ENCODE measurements at regions not wholly inside any gene's neighbourhood (a gene's known extent, or its start where the extent isn't known, plus 50 kb on each side); places are given as distances from the start of the nearest gene placed in this dataset.
A peak's percentile ranks its signal among the peaks of the same experiment; 100 is the strongest.

DNA sequence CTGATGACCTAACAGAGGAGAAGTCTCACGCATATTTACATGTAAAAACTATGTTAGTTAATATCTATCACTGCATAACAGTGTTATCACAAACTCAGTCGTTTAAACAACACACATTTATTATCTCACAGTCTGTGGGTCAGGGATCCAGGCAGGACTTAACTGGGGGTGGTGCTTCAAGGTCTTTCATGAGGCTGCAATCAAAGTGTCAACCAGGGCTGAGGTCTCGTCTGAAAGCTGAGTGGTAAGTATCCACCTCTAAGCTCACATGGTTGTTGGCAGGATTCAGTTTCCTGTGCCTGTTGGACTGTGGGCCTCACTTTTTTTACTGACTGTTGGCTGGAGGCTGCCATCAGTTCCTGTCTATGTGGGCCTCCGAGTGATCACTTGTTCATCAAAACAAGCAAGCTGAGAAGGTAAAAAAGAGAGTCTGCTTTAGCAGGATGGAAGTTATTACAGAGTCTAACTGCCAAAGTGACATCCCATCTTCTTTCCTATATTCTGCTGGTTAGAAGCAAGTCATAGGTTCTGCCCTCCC, 188.6 kb downstream of the CARTPT start:
- Histone ChIP-seq H2AFZ (ENCODE audit: low read length) (no peak overlapping the region), H3K27ac (ENCODE audit: insufficient read depth, low read length) (no peak overlapping the region)
- TF ChIP-seq EZH2 (IDR thresholded peaks at IDR 0.05; ENCODE audit: low read length, missing control alignments), result no peak
- TF ChIP-seq, protein P1, sequence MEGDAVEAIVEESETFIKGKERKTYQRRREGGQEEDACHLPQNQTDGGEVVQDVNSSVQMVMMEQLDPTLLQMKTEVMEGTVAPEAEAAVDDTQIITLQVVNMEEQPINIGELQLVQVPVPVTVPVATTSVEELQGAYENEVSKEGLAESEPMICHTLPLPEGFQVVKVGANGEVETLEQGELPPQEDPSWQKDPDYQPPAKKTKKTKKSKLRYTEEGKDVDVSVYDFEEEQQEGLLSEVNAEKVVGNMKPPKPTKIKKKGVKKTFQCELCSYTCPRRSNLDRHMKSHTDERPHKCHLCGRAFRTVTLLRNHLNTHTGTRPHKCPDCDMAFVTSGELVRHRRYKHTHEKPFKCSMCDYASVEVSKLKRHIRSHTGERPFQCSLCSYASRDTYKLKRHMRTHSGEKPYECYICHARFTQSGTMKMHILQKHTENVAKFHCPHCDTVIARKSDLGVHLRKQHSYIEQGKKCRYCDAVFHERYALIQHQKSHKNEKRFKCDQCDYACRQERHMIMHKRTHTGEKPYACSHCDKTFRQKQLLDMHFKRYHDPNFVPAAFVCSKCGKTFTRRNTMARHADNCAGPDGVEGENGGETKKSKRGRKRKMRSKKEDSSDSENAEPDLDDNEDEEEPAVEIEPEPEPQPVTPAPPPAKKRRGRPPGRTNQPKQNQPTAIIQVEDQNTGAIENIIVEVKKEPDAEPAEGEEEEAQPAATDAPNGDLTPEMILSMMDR (conservative IDR thresholded peaks at IDR 0.05 in 1 of 2, IDR thresholded peaks at IDR 0.05 in 1 of 2; ENCODE audit: low read depth in 1 of 2, low read length in 2 of 2), result no peak

DNA sequence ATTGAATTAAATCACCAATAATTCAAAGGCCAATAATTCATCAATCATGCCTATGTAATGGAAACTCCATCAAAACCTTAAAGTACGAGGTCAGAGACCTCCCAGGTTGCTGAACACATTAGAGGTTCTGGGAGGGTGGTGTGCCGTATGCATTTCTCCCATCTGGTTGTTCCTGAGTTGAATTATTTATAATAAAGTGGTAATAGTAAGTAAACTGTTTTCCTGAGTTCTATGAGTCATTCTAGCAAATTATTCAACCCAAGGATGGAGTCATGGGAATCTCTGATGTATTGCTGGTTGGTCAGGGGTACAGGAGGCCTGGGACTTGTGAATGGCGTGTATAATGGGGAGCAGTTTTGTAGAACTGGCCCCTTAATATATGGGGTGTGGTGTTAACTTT, 191.7 kb downstream of the CARTPT start:
- H3K4me3 ChIP-seq (replicated peaks in 1 of 4; ENCODE audit: control extremely low read depth in 1 of 4, insufficient read depth in 1 of 4, low read depth in 3 of 4, low read length in 4 of 4), result no peak overlapping the region
- no peaks in the 10 kb centered on the region for H4K20me1 ChIP-seq (ENCODE audit: control insufficient read depth, extremely low read depth, insufficient read depth, low read length)
- H2AFZ ChIP-seq (ENCODE audit: low read length), result no peak overlapping the region
- no peaks in the 10 kb centered on the region for H3K79me2 ChIP-seq (ENCODE audit: control insufficient read depth, insufficient read depth, low read length)
- no peak overlapping the region for H3K9ac ChIP-seq (ENCODE audit: insufficient read depth, low read length)
- peak in 1 of 2 donors; percentile 26 for DNase-seq (ENCODE audit: low read depth in 2 of 2)
- no peaks in the 10 kb centered on the region for H3K9me3 ChIP-seq (ENCODE audit: control insufficient read depth, insufficient read depth, low read depth, low read length)
- H3K36me3 ChIP-seq (ENCODE audit: control insufficient read depth, insufficient read depth, low read length), result no peaks in the 10 kb centered on the region
- TF ChIP-seq, protein P1 (conservative IDR thresholded peaks at IDR 0.05 in 1 of 2, IDR thresholded peaks at IDR 0.05 in 1 of 2; ENCODE audit: low read depth in 1 of 2, low read length in 2 of 2), result no peak
- no peak for TF ChIP-seq EZH2 (IDR thresholded peaks at IDR 0.05; ENCODE audit: low read length, missing control alignments)
- no peak overlapping the region for H3K27ac ChIP-seq (ENCODE audit: insufficient read depth, low read length)
- no peak overlapping the region for H3K4me2 ChIP-seq (ENCODE audit: extremely low read depth, insufficient read depth, low read length)
- no peaks in the 10 kb centered on the region for H3K4me1 ChIP-seq (ENCODE audit: control insufficient read depth, extremely low read depth, insufficient read depth, low read length)
- no peaks in the 10 kb centered on the region for H3K27me3 ChIP-seq (ENCODE audit: control insufficient read depth, insufficient read depth, low read length)

More for the DNA sequence above, 188.6 kb downstream of the CARTPT start:
- no peak overlapping the region for H3K9ac ChIP-seq (ENCODE audit: insufficient read depth, low read length)
- no peaks in the 10 kb centered on the region for H4K20me1 ChIP-seq (ENCODE audit: control insufficient read depth, extremely low read depth, insufficient read depth, low read length)
- no peaks in the 10 kb centered on the region for H3K9me3 ChIP-seq (ENCODE audit: control insufficient read depth, insufficient read depth, low read depth, low read length)
- no peak for DNase-seq (ENCODE audit: low read depth in 2 of 2)
- H3K36me3 ChIP-seq (ENCODE audit: control insufficient read depth, insufficient read depth, low read length), result no peaks in the 10 kb centered on the region
- H3K4me2 ChIP-seq (ENCODE audit: extremely low read depth, insufficient read depth, low read length), result no peak overlapping the region
- H3K79me2 ChIP-seq (ENCODE audit: control insufficient read depth, insufficient read depth, low read length), result no peaks in the 10 kb centered on the region
- no peaks in the 10 kb centered on the region for H3K27me3 ChIP-seq (ENCODE audit: control insufficient read depth, insufficient read depth, low read length)
- H3K4me3 ChIP-seq (replicated peaks in 1 of 4; ENCODE audit: control extremely low read depth in 1 of 4, insufficient read depth in 1 of 4, low read depth in 3 of 4, low read length in 4 of 4), result no peak overlapping the region
- H3K4me1 ChIP-seq (ENCODE audit: control insufficient read depth, extremely low read depth, insufficient read depth, low read length), result no peaks in the 10 kb centered on the region

DNA sequence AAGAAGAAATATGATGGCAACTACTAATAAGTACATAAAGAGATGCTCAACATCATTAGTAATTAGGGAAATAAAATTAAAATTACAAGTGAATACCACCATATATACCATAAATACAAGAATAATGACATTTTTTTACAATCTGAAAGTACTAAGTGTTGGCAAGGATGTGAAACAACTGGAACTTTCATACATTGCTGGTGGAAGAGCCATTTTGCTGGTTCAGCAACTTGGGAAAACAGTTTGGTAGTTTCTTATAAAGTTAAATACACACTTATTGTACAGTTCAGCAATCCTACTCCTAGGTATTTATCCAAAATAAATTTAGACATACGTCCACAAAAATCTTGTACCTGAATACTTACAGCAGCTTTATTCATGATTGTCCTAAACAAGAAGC, 192.9 kb downstream of the CARTPT start:
- no peaks in the 10 kb centered on the region for H3K9me3 ChIP-seq (ENCODE audit: control insufficient read depth, insufficient read depth, low read depth, low read length)
- H3K4me1 ChIP-seq (ENCODE audit: control insufficient read depth, extremely low read depth, insufficient read depth, low read length), result no peaks in the 10 kb centered on the region
- no peak overlapping the region for H3K9ac ChIP-seq (ENCODE audit: insufficient read depth, low read length)
- H4K20me1 ChIP-seq (ENCODE audit: control insufficient read depth, extremely low read depth, insufficient read depth, low read length), result no peaks in the 10 kb centered on the region
- no peaks in the 10 kb centered on the region for H3K79me2 ChIP-seq (ENCODE audit: control insufficient read depth, insufficient read depth, low read length)
- H2AFZ ChIP-seq (ENCODE audit: low read length), result no peak overlapping the region
- TF ChIP-seq EZH2 (IDR thresholded peaks at IDR 0.05; ENCODE audit: low read length, missing control alignments), result no peak
- TF ChIP-seq, protein P1 (conservative IDR thresholded peaks at IDR 0.05 in 1 of 2, IDR thresholded peaks at IDR 0.05 in 1 of 2; ENCODE audit: low read depth in 1 of 2, low read length in 2 of 2), result no peak
- no peaks in the 10 kb centered on the region for H3K36me3 ChIP-seq (ENCODE audit: control insufficient read depth, insufficient read depth, low read length)
- H3K4me3 ChIP-seq (replicated peaks in 1 of 4; ENCODE audit: control extremely low read depth in 1 of 4, insufficient read depth in 1 of 4, low read depth in 3 of 4, low read length in 4 of 4), result no peak overlapping the region
- no peak overlapping the region for H3K27ac ChIP-seq (ENCODE audit: insufficient read depth, low read length)
- H3K4me2 ChIP-seq (ENCODE audit: extremely low read depth, insufficient read depth, low read length), result no peak overlapping the region
- no peak for DNase-seq (ENCODE audit: low read depth in 2 of 2)
- no peaks in the 10 kb centered on the region for H3K27me3 ChIP-seq (ENCODE audit: control insufficient read depth, insufficient read depth, low read length)
